Ascending aorta (tissue), 2 donors: ENCODE measurements at regions not wholly inside any gene's neighbourhood (a gene's known extent, or its start where the extent isn't known, plus 50 kb on each side); places are given as distances from the start of the nearest gene placed in this dataset.

ENCODE experiments used
- DNase-seq, 2 donors: peaks; one replicate each; pipeline ENCODE4 v3.0.0-alpha.2; 2019; ENCODE audit warnings: low spot score in 2 of 2
- H3K27ac ChIP-seq, 2 donors: fragments of 200-600 bp; sonication (generic); one replicate each; pipeline ENCODE4 v1.5.1; 2016 to 2017; ENCODE audit warnings: mild to moderate bottlenecking in 1 of 2
- H3K27me3 ChIP-seq: fragments of 200-600 bp; sonication (generic); one replicate; pipeline ENCODE4 v1.5.1; 2017
- H3K36me3 ChIP-seq, 2 donors: fragments of 200-600 bp; sonication (generic); one replicate each; pipeline ENCODE4 v1.5.1; 2016
- H3K4me1 ChIP-seq, 2 donors: fragments of 200-600 bp; sonication (generic); one replicate each; pipeline ENCODE4 v1.5.1; 2016 to 2017; ENCODE audit warnings: mild to moderate bottlenecking in 1 of 2
- H3K4me3 ChIP-seq, 2 donors: fragments of 200-600 bp; sonication (generic); one replicate each; pipeline ENCODE4 v1.5.1; 2016 to 2017; ENCODE audit warnings: mild to moderate bottlenecking in 1 of 2
- H3K9me3 ChIP-seq, 2 donors: fragments of 200-600 bp; sonication (generic); one replicate each; pipeline ENCODE4 v1.5.1; 2016
- CTCF ChIP-seq, 3 experiments: fragments of 200-600 bp in 2 of 3; fragments of 450-650 bp in 1 of 3; sonication (generic) in 2 of 3; IDR thresholded peaks; one replicate each; pipeline ENCODE4 v1.5.1; 2016 to 2019; ENCODE audit warnings: antibody characterized with exemption in 3 of 3, mild to moderate bottlenecking in 1 of 3, moderate library complexity in 1 of 3
- intact Hi-C: fragments of 100-400 bp; cut with DNase I; formaldehyde crosslinking; loops from one replicate; pipeline ENCODE4 v1.15.1; 2023

- Histone ChIP-seq H3K4me3 (no peak overlapping the region), H3K27me3 (no peaks in the 10 kb centered on the region), H3K27ac (no peak overlapping the region), H3K4me1 (no peaks in the 10 kb centered on the region), H3K9me3 (peaks cover 0 to 4% of the 10 kb centered on the region in 2 donors), H3K36me3 (no peaks in the 10 kb centered on the region)
- DNase-seq: no peak
- intact Hi-C loops: no loop called here
- TF ChIP-seq CTCF (IDR thresholded peaks at IDR 0.05): no peak
Measured at GRCh38 chr7:16174253-16174652, 247.1 kb downstream of the CRPPA start.

DNA sequence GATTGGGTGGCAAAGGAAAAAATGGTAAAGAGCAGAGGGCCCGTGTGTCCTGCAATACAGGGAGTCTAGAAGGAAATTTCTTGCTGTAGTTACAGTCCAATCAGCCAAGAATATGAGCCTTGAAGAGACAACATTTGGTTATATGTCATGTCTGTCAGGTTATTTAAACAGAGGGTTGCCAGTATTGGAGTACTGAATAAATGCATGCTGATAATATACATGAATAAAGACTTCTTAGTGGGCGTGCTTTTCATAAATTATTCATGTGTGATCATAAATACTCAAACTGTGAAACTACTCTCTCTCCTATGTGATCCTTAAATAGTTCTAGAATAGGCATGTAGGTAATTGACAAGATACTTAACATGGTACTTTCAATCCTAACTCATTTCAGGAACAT lies 249.0 kb downstream of the CRPPA start:
- DNase-seq: no peak
- no peak overlapping the region for H3K27ac ChIP-seq
- intact Hi-C loops: no loop called here
- H3K27me3 ChIP-seq: no peaks in the 10 kb centered on the region
- H3K36me3 ChIP-seq: no peaks in the 10 kb centered on the region
- TF ChIP-seq CTCF (IDR thresholded peaks at IDR 0.05): no peak
- no peaks in the 10 kb centered on the region for H3K4me1 ChIP-seq
- peaks cover 0 to 4% of the 10 kb centered on the region in 2 donors for H3K9me3 ChIP-seq
- H3K4me3 ChIP-seq: no peak overlapping the region

- DNase-seq: no peak
- Histone ChIP-seq H3K4me1 (no peaks in the 10 kb centered on the region), H3K4me3 (no peak overlapping the region), H3K27ac (no peak overlapping the region), H3K27me3 (no peaks in the 10 kb centered on the region), H3K36me3 (no peaks in the 10 kb centered on the region), H3K9me3 (peaks cover 0 to 4% of the 10 kb centered on the region in 2 donors)
- no peak for TF ChIP-seq CTCF (IDR thresholded peaks at IDR 0.05)
- intact Hi-C loops: no loop called here
Measured at GRCh38 chr7:16171928-16172327, 249.4 kb downstream of the CRPPA start.

DNA sequence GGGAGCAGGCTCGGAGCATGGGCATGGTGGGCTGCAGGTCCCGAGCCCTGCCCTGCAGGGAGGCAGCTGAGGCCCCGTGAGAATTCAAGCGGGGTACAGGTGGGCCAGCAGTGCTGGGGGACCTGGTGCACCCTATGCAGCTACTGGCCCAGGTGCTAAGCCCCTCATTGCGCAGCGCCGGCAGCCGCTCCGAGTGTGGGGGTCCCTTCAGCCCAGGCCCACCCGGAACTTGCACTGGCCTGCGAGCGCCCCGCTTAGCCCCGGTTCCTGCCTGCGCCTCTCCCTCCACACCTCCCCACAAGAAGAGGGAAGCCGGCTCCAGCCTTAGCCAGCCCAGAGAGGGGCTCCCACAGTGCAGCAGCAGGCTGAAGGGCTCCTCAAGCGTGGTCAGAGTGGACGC lies 250.7 kb downstream of the CRPPA start:
- Histone ChIP-seq H3K27me3 (no peaks in the 10 kb centered on the region), H3K4me1 (no peaks in the 10 kb centered on the region), H3K36me3 (no peaks in the 10 kb centered on the region), H3K9me3 (peaks cover 0 to 4% of the 10 kb centered on the region in 2 donors), H3K27ac (no peak overlapping the region), H3K4me3 (no peak overlapping the region)
- no peak for DNase-seq
- intact Hi-C loops: no loop called here
- TF ChIP-seq CTCF (IDR thresholded peaks at IDR 0.05): no peak

GRCh38 chr7:16169537-16169936 lies 251.8 kb downstream of the CRPPA start:
- H3K4me1 ChIP-seq: no peaks in the 10 kb centered on the region
- intact Hi-C loops: no loop called here

More at GRCh38 chr7:16169537-16169936, 251.8 kb downstream of the CRPPA start:
- H3K36me3 ChIP-seq: no peaks in the 10 kb centered on the region
- no peak overlapping the region for H3K27ac ChIP-seq
- H3K4me3 ChIP-seq: no peak overlapping the region
- no peak for DNase-seq
- peaks cover 0 to 4% of the 10 kb centered on the region in 2 donors for H3K9me3 ChIP-seq
- no peaks in the 10 kb centered on the region for H3K27me3 ChIP-seq
- TF ChIP-seq CTCF (IDR thresholded peaks at IDR 0.05): no peak
